ENCODE measurements at regions not wholly inside any gene's neighbourhood (a gene's known extent, or its start where the extent isn't known, plus 50 kb on each side); places are given as distances from the start of the nearest gene placed in this dataset.

DNA sequence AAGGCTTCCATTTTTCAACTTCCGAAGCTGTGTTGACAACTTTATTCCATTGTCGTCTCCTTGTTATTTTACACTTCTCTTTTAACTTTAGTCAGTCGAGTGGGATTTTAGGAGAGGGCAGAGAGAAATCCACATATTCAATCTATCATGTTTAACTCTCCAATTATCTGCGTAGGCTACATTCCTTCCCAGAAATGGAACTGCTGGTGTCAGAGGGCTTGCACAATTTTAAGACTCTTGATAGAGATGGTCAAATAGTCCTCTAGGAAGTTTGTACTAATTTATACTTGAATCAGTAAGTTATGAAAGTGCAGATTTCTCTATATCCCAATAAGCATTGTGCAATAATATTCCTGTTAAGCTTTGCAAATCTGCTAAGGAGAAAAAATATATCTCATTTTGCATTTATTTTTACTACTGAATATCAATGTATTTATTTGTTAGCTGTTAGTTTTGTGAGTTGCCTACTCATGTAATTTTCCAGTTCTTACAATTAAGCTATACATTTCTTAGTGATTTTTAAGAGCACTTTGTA lies 95.6 kb downstream of the CYP26B1 start:
- no peak for DNase-seq
- Mint-ChIP-seq H3K9me3 (ENCODE audit: unreplicated experiment) (no peaks in the 10 kb centered on the region), H3K4me1 (ENCODE audit: low read depth, unreplicated experiment) (no peaks in the 10 kb centered on the region), H3K36me3 (ENCODE audit: unreplicated experiment) (no peaks in the 10 kb centered on the region), H3K27me3 (ENCODE audit: unreplicated experiment) (no peaks in the 10 kb centered on the region), H3K4me3 (ENCODE audit: unreplicated experiment) (no peak overlapping the region), H3K27ac (ENCODE audit: unreplicated experiment) (no peak overlapping the region)
- TF ChIP-seq, protein P1, sequence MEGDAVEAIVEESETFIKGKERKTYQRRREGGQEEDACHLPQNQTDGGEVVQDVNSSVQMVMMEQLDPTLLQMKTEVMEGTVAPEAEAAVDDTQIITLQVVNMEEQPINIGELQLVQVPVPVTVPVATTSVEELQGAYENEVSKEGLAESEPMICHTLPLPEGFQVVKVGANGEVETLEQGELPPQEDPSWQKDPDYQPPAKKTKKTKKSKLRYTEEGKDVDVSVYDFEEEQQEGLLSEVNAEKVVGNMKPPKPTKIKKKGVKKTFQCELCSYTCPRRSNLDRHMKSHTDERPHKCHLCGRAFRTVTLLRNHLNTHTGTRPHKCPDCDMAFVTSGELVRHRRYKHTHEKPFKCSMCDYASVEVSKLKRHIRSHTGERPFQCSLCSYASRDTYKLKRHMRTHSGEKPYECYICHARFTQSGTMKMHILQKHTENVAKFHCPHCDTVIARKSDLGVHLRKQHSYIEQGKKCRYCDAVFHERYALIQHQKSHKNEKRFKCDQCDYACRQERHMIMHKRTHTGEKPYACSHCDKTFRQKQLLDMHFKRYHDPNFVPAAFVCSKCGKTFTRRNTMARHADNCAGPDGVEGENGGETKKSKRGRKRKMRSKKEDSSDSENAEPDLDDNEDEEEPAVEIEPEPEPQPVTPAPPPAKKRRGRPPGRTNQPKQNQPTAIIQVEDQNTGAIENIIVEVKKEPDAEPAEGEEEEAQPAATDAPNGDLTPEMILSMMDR (IDR thresholded peaks at IDR 0.05; ENCODE audit: partially characterized antibody, unreplicated experiment): no peak

DNA sequence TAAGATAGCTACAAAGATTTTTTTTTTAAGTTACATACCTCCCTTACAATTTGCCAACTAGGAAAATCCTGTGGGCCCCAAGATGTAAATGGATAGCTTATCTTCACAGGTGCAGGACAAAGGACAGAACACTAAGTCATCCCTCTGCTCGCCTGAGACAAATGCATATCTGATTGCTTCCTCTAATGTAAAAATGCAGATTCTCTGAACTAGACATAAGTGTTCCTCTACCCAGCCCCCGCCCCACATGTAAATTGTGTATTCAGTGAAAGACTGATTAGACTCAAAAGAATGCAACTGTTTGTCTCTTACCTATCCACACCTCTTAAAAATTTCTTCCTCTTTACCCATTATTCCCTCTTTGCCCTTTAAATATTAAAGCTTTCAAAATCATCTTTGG lies 96.5 kb downstream of the CYP26B1 start:
- Mint-ChIP-seq H3K27me3 (ENCODE audit: unreplicated experiment) (no peaks in the 10 kb centered on the region), H3K4me3 (ENCODE audit: unreplicated experiment) (no peak overlapping the region), H3K9me3 (ENCODE audit: unreplicated experiment) (no peaks in the 10 kb centered on the region), H3K36me3 (ENCODE audit: unreplicated experiment) (no peaks in the 10 kb centered on the region), H3K27ac (ENCODE audit: unreplicated experiment) (no peak overlapping the region), H3K4me1 (ENCODE audit: low read depth, unreplicated experiment) (no peaks in the 10 kb centered on the region)
- no peak for DNase-seq
- TF ChIP-seq, protein P1 (IDR thresholded peaks at IDR 0.05; ENCODE audit: partially characterized antibody, unreplicated experiment): no peak

DNA sequence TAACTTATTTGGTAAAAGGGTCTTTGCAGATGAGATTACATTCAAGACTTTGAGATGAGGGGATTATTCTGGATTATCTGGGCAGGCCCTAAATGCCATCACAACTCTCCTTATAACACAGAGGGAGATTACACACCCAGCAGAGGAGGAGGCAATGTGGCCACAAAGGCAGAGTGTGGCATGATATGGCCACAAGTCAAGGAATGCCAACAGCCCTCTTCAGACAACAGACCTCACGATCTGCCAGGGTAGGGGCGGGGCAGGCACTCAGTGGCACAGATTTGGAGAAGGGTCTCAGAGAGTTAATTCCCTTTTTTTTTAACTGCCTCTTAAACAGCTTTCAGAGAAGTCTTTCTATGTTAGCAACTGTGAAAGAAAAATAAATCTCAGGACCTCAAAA lies 96.9 kb downstream of the CYP26B1 start:
- Mint-ChIP-seq H3K27ac (ENCODE audit: unreplicated experiment) (no peak overlapping the region), H3K27me3 (ENCODE audit: unreplicated experiment) (no peaks in the 10 kb centered on the region), H3K9me3 (ENCODE audit: unreplicated experiment) (no peaks in the 10 kb centered on the region), H3K4me3 (ENCODE audit: unreplicated experiment) (no peak overlapping the region), H3K36me3 (ENCODE audit: unreplicated experiment) (no peaks in the 10 kb centered on the region), H3K4me1 (ENCODE audit: low read depth, unreplicated experiment) (no peaks in the 10 kb centered on the region)
- no peak for DNase-seq
- TF ChIP-seq, protein P1 (IDR thresholded peaks at IDR 0.05; ENCODE audit: partially characterized antibody, unreplicated experiment): no peak

DNA sequence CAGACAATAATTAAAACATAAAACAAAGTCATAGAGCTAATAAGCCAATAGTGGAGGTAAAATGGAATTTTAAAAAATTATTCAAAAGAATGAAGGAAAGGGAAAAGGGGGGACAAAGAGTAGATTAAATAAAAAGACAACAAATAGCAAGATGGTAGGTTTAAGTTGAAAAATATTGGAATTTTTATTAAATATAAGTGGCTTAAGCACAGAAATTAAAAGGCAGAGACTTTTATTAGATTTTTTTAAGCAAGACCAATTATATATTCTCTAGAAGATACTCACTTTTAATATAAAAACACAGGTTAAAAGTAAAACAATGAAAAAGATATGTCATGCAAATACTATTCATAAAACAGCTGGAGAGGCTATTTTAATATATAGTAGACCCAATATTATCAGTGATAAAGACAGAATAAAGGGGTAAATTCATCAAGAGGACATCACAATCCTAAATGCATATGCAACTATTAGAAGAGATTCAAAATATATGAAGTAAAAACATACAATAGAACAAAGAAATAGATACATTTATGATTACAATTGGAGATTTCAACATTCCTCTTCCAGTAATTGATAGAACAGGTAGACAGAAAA lies 98.7 kb downstream of the CYP26B1 start:
- no peaks in the 10 kb centered on the region for H3K9me3 Mint-ChIP-seq (ENCODE audit: unreplicated experiment)
- TF ChIP-seq, protein P1 (IDR thresholded peaks at IDR 0.05; ENCODE audit: partially characterized antibody, unreplicated experiment): no peak
- H3K27ac Mint-ChIP-seq (ENCODE audit: unreplicated experiment): no peak overlapping the region
- no peak overlapping the region for H3K4me3 Mint-ChIP-seq (ENCODE audit: unreplicated experiment)
- H3K4me1 Mint-ChIP-seq (ENCODE audit: low read depth, unreplicated experiment): no peaks in the 10 kb centered on the region
- peaks cover 5% of the 10 kb centered on the region for H3K36me3 Mint-ChIP-seq (ENCODE audit: unreplicated experiment)
- DNase-seq: no peak
- no peaks in the 10 kb centered on the region for H3K27me3 Mint-ChIP-seq (ENCODE audit: unreplicated experiment)

DNA sequence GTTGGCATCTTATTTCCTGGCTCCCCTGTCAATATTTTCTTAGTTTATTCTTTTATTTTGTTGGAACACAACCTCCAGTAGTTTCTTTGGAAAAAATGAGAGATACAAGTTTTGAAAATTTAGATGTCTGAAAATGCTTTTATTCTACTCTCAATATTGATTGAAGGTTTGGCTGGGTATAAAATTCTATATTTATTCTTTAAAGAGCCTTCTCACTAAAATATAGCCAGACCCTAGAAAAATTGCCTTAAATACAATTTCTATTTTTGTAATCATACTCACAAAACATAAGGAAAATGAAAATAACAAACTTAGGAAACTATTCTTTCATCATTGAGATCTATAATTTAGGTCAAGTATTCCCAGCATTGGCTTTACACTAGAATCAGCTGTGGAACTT lies 103.7 kb downstream of the CYP26B1 start:
- Mint-ChIP-seq H3K36me3 (ENCODE audit: unreplicated experiment) (peaks cover 11% of the 10 kb centered on the region), H3K9me3 (ENCODE audit: unreplicated experiment) (peaks cover 2% of the 10 kb centered on the region), H3K27ac (ENCODE audit: unreplicated experiment) (no peak overlapping the region), H3K4me1 (ENCODE audit: low read depth, unreplicated experiment) (no peaks in the 10 kb centered on the region), H3K4me3 (ENCODE audit: unreplicated experiment) (no peak overlapping the region), H3K27me3 (ENCODE audit: unreplicated experiment) (peaks cover 2% of the 10 kb centered on the region)
- TF ChIP-seq, protein P1 (IDR thresholded peaks at IDR 0.05; ENCODE audit: partially characterized antibody, unreplicated experiment): no peak
- DNase-seq: no peak
